ENCODE measurements at regions not wholly inside any gene's neighbourhood (a gene's known extent, or its start where the extent isn't known, plus 50 kb on each side); places are given as distances from the start of the nearest gene placed in this dataset.

DNA sequence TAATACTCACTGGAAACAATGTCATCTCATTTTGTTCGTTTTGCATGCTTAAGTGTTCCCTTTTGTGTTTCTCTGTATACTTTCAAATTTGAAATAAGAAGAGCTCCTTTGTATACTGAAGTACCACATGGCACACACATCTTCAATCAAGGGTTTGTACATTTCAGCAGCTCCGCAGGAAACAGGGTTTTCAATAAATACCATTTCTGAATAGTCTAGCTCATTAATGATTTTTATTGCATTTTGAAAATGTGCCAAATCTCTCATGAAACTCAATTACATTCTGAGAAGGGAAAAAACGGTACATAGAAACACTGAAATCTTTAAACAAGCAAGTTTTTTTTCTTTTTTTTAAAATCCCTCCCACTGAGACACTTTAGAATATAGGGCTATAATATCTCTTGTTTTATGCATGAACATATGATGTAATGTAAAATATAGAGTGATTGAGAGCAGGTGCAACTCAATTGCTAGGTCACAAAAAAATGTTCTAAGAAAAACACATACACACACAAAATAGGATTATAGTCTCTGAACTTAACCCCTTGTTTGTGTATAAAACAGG, 914.2 kb upstream of the PCDH7 start:
- TF ChIP-seq, protein P1, sequence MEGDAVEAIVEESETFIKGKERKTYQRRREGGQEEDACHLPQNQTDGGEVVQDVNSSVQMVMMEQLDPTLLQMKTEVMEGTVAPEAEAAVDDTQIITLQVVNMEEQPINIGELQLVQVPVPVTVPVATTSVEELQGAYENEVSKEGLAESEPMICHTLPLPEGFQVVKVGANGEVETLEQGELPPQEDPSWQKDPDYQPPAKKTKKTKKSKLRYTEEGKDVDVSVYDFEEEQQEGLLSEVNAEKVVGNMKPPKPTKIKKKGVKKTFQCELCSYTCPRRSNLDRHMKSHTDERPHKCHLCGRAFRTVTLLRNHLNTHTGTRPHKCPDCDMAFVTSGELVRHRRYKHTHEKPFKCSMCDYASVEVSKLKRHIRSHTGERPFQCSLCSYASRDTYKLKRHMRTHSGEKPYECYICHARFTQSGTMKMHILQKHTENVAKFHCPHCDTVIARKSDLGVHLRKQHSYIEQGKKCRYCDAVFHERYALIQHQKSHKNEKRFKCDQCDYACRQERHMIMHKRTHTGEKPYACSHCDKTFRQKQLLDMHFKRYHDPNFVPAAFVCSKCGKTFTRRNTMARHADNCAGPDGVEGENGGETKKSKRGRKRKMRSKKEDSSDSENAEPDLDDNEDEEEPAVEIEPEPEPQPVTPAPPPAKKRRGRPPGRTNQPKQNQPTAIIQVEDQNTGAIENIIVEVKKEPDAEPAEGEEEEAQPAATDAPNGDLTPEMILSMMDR (IDR thresholded peaks at IDR 0.05; ENCODE audit: low read depth, low read length) = no peak
- no peak for TF ChIP-seq POLR2A (IDR thresholded peaks at IDR 0.05; ENCODE audit: extremely low read depth, insufficient read length)
